ENCODE measurements at regions not wholly inside any gene's neighbourhood (a gene's known extent, or its start where the extent isn't known, plus 50 kb on each side); places are given as distances from the start of the nearest gene placed in this dataset.

- no peak overlapping the region for H3K4me3 ChIP-seq
- H3K27me3 ChIP-seq = no peaks in the 10 kb centered on the region
- no peaks in the 10 kb centered on the region for H3K4me1 ChIP-seq
- H3K9me3 ChIP-seq = peaks cover 0 to 64% (median 2%) of the 10 kb centered on the region in 4 donors
- DNase-seq (ENCODE audit: low spot score in 2 of 2) = no peak
- H3K36me3 ChIP-seq = no peaks in the 10 kb centered on the region
- TF ChIP-seq EP300 (IDR thresholded peaks at IDR 0.05) = no peak
- TF ChIP-seq POLR2A (IDR thresholded peaks at IDR 0.05) = no peak
- no peak for TF ChIP-seq CTCF (IDR thresholded peaks at IDR 0.05)
- WGBS, 2 donors = 25 to 37% methylated on average over 2 of the region's 2 CpGs
- no peak overlapping the region for H3K27ac ChIP-seq
These were observed 149.6 kb upstream of the GALNT5 start for GRCh38 chr2:157107877-157108276.

- Histone ChIP-seq H3K27me3 (no peaks in the 10 kb centered on the region), H3K9me3 (peaks cover 0 to 2% (median 0%) of the 10 kb centered on the region in 4 donors), H3K27ac (no peak overlapping the region), H3K4me3 (no peak overlapping the region), H3K36me3 (no peaks in the 10 kb centered on the region), H3K4me1 (no peaks in the 10 kb centered on the region)
- WGBS, 2 donors = 58 to 61% methylated on average over 6 of the region's 6 CpGs
- TF ChIP-seq EP300 (IDR thresholded peaks at IDR 0.05) = no peak
- no peak for TF ChIP-seq POLR2A (IDR thresholded peaks at IDR 0.05)
- no peak for TF ChIP-seq CTCF (IDR thresholded peaks at IDR 0.05)
- no peak for DNase-seq (ENCODE audit: low spot score in 2 of 2)
These were observed 134.7 kb upstream of the GALNT5 start for GRCh38 chr2:157122776-157123175.

- H3K4me3 ChIP-seq = no peak overlapping the region
- H3K4me1 ChIP-seq = no peaks in the 10 kb centered on the region
- 28 to 30% methylated on average over 2 of the region's 2 CpGs for WGBS, 2 donors
- H3K9me3 ChIP-seq = no peaks in the 10 kb centered on the region
- no peak overlapping the region for H3K27ac ChIP-seq
- no peaks in the 10 kb centered on the region for H3K27me3 ChIP-seq
- no peaks in the 10 kb centered on the region for H3K36me3 ChIP-seq
- no peak for DNase-seq (ENCODE audit: low spot score in 2 of 2)
- TF ChIP-seq POLR2A (IDR thresholded peaks at IDR 0.05) = no peak
- TF ChIP-seq EP300 (IDR thresholded peaks at IDR 0.05) = no peak
- TF ChIP-seq CTCF (IDR thresholded peaks at IDR 0.05) = no peak
These were observed 132.8 kb upstream of the GALNT5 start for GRCh38 chr2:157124731-157125130.

GRCh38 chr2:157125685-157126084, 131.8 kb upstream of the GALNT5 start:
- TF ChIP-seq EP300 (IDR thresholded peaks at IDR 0.05) (no peak), POLR2A (IDR thresholded peaks at IDR 0.05) (no peak), CTCF (IDR thresholded peaks at IDR 0.05) (no peak)
- Histone ChIP-seq H3K9me3 (no peaks in the 10 kb centered on the region), H3K4me1 (no peaks in the 10 kb centered on the region), H3K36me3 (no peaks in the 10 kb centered on the region), H3K27ac (no peak overlapping the region), H3K27me3 (no peaks in the 10 kb centered on the region), H3K4me3 (no peak overlapping the region)
- 82 to 84% methylated on average over 1 of the region's 1 CpG for WGBS, 2 donors
- DNase-seq (ENCODE audit: low spot score in 2 of 2) = no peak

- no peaks in the 10 kb centered on the region for H3K4me1 ChIP-seq
- H3K36me3 ChIP-seq = no peaks in the 10 kb centered on the region
- no peak overlapping the region for H3K27ac ChIP-seq
- H3K9me3 ChIP-seq = no peaks in the 10 kb centered on the region
- TF ChIP-seq POLR2A (IDR thresholded peaks at IDR 0.05) = no peak
- TF ChIP-seq CTCF (IDR thresholded peaks at IDR 0.05) = no peak
- TF ChIP-seq EP300 (IDR thresholded peaks at IDR 0.05) = no peak
- no peaks in the 10 kb centered on the region for H3K27me3 ChIP-seq
- no peak overlapping the region for H3K4me3 ChIP-seq
- DNase-seq (ENCODE audit: low spot score in 2 of 2) = no peak
These were observed 130.1 kb upstream of the GALNT5 start for GRCh38 chr2:157127249-157128012.

All from tibial nerve (tissue), 4 donors.